ENCODE measurements at regions not wholly inside any gene's neighbourhood (a gene's known extent, or its start where the extent isn't known, plus 50 kb on each side); places are given as distances from the start of the nearest gene placed in this dataset.
"Not testable (repeated sequence)": the region's sequence is repeated elsewhere in the genome, so short reads cannot be mapped to it uniquely, and the experiment has no call there.

DNA sequence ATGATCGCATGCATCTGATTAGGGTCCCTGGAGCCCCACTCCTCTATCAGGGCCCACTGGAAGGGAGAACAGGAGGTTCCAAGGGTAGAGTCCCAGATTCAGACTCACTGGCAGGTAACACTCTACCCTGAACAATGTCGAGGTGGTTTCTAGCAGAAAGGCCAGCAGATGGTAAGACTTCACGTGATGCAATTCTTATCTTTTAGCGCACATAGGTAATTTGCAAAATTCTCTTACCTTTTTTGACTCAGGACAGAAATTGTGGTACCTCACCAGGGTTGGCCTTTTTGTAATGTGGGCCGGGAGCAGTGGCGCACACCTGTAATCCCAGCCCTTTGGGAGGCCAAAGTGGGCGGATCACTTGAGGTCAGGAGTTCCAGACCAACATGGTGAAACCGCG lies 228.1 kb upstream of the JARID2 start:
- TF ChIP-seq ZXDB (tag by site-specific recombination; IDR thresholded peaks at IDR 0.05) = no peak
- TF ChIP-seq ZNF10 (tag by site-specific recombination; IDR thresholded peaks at IDR 0.05) = 0 out of 2 replicates have a peak, but pooled peaks have one; percentile 46
- H3K36me3 ChIP-seq (ENCODE audit: control insufficient read depth in 2 of 2, insufficient read depth in 1 of 2, low read length in 2 of 2) = no peaks in the 10 kb centered on the region
- peaks cover 10% of the 10 kb centered on the region for H3K4me1 ChIP-seq (ENCODE audit: control insufficient read depth, insufficient read depth, low read length)
- ChIA-PET POLR2A (no interaction called here), CTCF (no interaction called here)
- H3K27ac ChIP-seq (ENCODE audit: extremely low read depth, low read depth, low read length) = no peak overlapping the region; the same call in 1 of the 2 replicates
- H3K4me3 ChIP-seq (ENCODE audit: low read depth, low read length) = no peak overlapping the region
- H3K9me3 ChIP-seq (ENCODE audit: control insufficient read depth, insufficient read depth, low read depth, low read length) = no peaks in the 10 kb centered on the region

- no peaks in the 10 kb centered on the region for H3K9me3 ChIP-seq (ENCODE audit: control insufficient read depth, insufficient read depth, low read depth, low read length)
- H3K4me1 ChIP-seq (ENCODE audit: control insufficient read depth, insufficient read depth, low read length) = peaks cover 10% of the 10 kb centered on the region
- H3K36me3 ChIP-seq (ENCODE audit: control insufficient read depth in 2 of 2, insufficient read depth in 1 of 2, low read length in 2 of 2) = no peaks in the 10 kb centered on the region
- H3K4me3 ChIP-seq (ENCODE audit: low read depth, low read length) = no peak overlapping the region
- ChIA-PET CTCF (interaction anchor here (0.6 to 0.7 kb wide), 3 partner anchors 128 to 747 kb away, joined by 3 to 6 read pairs (median 4); no protein-coding TSS in a partner anchor), POLR2A (no interaction called here)
- no peak overlapping the region for H3K27ac ChIP-seq (ENCODE audit: extremely low read depth, low read depth, low read length)
- TF ChIP-seq ZSCAN5A (tag by site-specific recombination; IDR thresholded peaks at IDR 0.05) (no peak), ZNF350 (tag by site-specific recombination; IDR thresholded peaks at IDR 0.05) (no peak), TRIM28 (IDR thresholded peaks at IDR 0.05; ENCODE audit: borderline replicate concordance, low read length) (no peak), ZNF626 (tag by site-specific recombination; IDR thresholded peaks at IDR 0.05) (no peak), OVOL3 (tag by site-specific recombination; IDR thresholded peaks at IDR 0.05) (no peak), ZNF366 (tag by site-specific recombination; conservative IDR thresholded peaks at IDR 0.05) (no peak), GLIS1 (tag by site-specific recombination; IDR thresholded peaks at IDR 0.05) (no peak), ZNF292 (tag by site-specific recombination; IDR thresholded peaks at IDR 0.05; ENCODE audit: borderline replicate concordance, low read depth) (no peak), ZSCAN4 (tag by site-specific recombination; IDR thresholded peaks at IDR 0.05) (no peak), SP7 (tag by site-specific recombination; IDR thresholded peaks at IDR 0.05) (no peak), HOXA7 (CRISPR knock-in tag; IDR thresholded peaks at IDR 0.05; ENCODE audit: borderline replicate concordance) (no peak), PRDM1 (tag by site-specific recombination; IDR thresholded peaks at IDR 0.05) (no peak)
- TF ChIP-seq, protein P1, sequence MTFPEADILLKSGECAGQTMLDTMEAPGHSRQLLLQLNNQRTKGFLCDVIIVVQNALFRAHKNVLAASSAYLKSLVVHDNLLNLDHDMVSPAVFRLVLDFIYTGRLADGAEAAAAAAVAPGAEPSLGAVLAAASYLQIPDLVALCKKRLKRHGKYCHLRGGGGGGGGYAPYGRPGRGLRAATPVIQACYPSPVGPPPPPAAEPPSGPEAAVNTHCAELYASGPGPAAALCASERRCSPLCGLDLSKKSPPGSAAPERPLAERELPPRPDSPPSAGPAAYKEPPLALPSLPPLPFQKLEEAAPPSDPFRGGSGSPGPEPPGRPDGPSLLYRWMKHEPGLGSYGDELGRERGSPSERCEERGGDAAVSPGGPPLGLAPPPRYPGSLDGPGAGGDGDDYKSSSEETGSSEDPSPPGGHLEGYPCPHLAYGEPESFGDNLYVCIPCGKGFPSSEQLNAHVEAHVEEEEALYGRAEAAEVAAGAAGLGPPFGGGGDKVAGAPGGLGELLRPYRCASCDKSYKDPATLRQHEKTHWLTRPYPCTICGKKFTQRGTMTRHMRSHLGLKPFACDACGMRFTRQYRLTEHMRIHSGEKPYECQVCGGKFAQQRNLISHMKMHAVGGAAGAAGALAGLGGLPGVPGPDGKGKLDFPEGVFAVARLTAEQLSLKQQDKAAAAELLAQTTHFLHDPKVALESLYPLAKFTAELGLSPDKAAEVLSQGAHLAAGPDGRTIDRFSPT (tag by site-specific recombination; IDR thresholded peaks at IDR 0.05) = no peak
Measured at GRCh38 chr6:15020119-15020770, 225.6 kb upstream of the JARID2 start.

DNA sequence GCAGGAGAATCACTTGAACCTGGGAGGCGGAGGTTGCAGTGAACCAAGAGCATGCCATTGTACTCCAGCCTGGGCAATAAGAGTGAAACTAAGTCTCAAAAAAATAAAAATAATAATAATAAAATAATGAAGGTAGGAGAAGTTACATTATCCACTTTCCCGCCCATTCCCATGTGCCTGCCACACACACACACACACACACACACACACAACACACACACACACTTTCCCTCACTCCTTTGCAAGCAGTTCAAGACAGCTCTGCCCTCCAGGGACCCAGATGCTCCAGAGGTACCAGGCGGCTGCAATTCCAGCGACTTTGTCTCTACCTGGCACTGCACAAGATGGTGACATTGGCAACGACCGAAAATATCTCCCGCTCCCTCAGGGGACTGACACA lies 224.8 kb upstream of the JARID2 start:
- H3K36me3 ChIP-seq (ENCODE audit: control insufficient read depth in 2 of 2, insufficient read depth in 1 of 2, low read length in 2 of 2) = no peaks in the 10 kb centered on the region
- no peaks in the 10 kb centered on the region for H3K9me3 ChIP-seq (ENCODE audit: control insufficient read depth, insufficient read depth, low read depth, low read length)
- peaks cover 10% of the 10 kb centered on the region for H3K4me1 ChIP-seq (ENCODE audit: control insufficient read depth, insufficient read depth, low read length)
- TF ChIP-seq, protein P2, sequence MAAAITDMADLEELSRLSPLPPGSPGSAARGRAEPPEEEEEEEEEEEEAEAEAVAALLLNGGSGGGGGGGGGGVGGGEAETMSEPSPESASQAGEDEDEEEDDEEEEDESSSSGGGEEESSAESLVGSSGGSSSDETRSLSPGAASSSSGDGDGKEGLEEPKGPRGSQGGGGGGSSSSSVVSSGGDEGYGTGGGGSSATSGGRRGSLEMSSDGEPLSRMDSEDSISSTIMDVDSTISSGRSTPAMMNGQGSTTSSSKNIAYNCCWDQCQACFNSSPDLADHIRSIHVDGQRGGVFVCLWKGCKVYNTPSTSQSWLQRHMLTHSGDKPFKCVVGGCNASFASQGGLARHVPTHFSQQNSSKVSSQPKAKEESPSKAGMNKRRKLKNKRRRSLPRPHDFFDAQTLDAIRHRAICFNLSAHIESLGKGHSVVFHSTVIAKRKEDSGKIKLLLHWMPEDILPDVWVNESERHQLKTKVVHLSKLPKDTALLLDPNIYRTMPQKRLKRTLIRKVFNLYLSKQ (tag by site-specific recombination; IDR thresholded peaks at IDR 0.05; ENCODE audit: borderline replicate concordance) = no peak
- no peak for TF ChIP-seq ZNF658 (tag by site-specific recombination; IDR thresholded peaks at IDR 0.05)
- TF ChIP-seq ZSCAN4 (tag by site-specific recombination; IDR thresholded peaks at IDR 0.05) = 0 out of 2 replicates have a peak, but pooled peaks have one; percentile 51
- no peak overlapping the region for H3K27ac ChIP-seq (ENCODE audit: extremely low read depth, low read depth, low read length)
- ChIA-PET CTCF (interaction anchor here (0.6 kb wide), 1 partner anchor 366 kb away, joined by 3 read pairs; no protein-coding TSS in a partner anchor), POLR2A (no interaction called here)
- no peak overlapping the region for H3K4me3 ChIP-seq (ENCODE audit: low read depth, low read length)

GRCh38 chr6:15023018-15023417 lies 222.9 kb upstream of the JARID2 start:
- H3K36me3 ChIP-seq (ENCODE audit: control insufficient read depth in 2 of 2, insufficient read depth in 1 of 2, low read length in 2 of 2); H3K4me3 ChIP-seq (ENCODE audit: low read depth, low read length); H3K27ac ChIP-seq (ENCODE audit: extremely low read depth, low read depth, low read length); H3K9me3 ChIP-seq (ENCODE audit: control insufficient read depth, insufficient read depth, low read depth, low read length); CTCF ChIA-PET: not testable (repeated sequence)
- POLR2A ChIA-PET = interaction anchor here (0.7 to 0.8 kb wide), 2 partner anchors 10 to 75 kb away, joined by 6 to 7 read pairs; no protein-coding TSS in a partner anchor
- peaks cover 11% of the 10 kb centered on the region; the same call in 1 of the 2 replicates for H3K4me1 ChIP-seq (ENCODE audit: control insufficient read depth, insufficient read depth, low read length)
